GM23248 (cell line): ENCODE measurements at regions not wholly inside any gene's neighbourhood (a gene's known extent, or its start where the extent isn't known, plus 50 kb on each side); places are given as distances from the start of the nearest gene placed in this dataset.
A peak's percentile ranks its signal among the peaks of the same experiment; 100 is the strongest.

Experiments used
- DNase-seq: peaks from one replicate; pipeline ENCODE4 v3.0.0-alpha.2; 2015
- H2AFZ ChIP-seq: fragments of 200-600 bp; sonication (generic); 2 replicates; pipeline ENCODE4 v1.6.1; 2016; ENCODE audit warnings: antibody characterized with exemption
- H3F3A ChIP-seq: fragments of 200-600 bp; sonication (generic); 2 replicates; pipeline ENCODE4 v1.6.1; 2016; ENCODE audit warnings: mild to moderate bottlenecking, antibody characterized with exemption, mixed run types; ENCODE audit not compliant: insufficient read depth
- H3K27ac ChIP-seq: fragments of 200-600 bp; sonication (generic); 2 replicates; pipeline ENCODE4 v1.5.1; 2016; ENCODE audit warnings: mild to moderate bottlenecking
- H3K27me3 ChIP-seq: fragments of 200-600 bp; sonication (generic); replicated peaks from 2 replicates; pipeline ENCODE4 v1.6.1; 2016; ENCODE audit warnings: mild to moderate bottlenecking; ENCODE audit not compliant: insufficient read depth
- H3K36me3 ChIP-seq: fragments of 200-600 bp; sonication (generic); 2 replicates; pipeline ENCODE4 v1.6.1; 2016; ENCODE audit warnings: low read depth, mild to moderate bottlenecking
- H3K4me1 ChIP-seq: fragments of 200-600 bp; sonication (generic); 2 replicates; pipeline ENCODE4 v1.6.1; 2016; ENCODE audit warnings: mild to moderate bottlenecking; ENCODE audit not compliant: insufficient read depth
- H3K4me2 ChIP-seq: fragments of 200-600 bp; sonication (generic); one replicate; pipeline ENCODE4 v1.6.1; 2016; ENCODE audit warnings: mild to moderate bottlenecking; ENCODE audit not compliant: unreplicated experiment
- H3K4me3 ChIP-seq: fragments of 200-600 bp; sonication (generic); 2 replicates; pipeline ENCODE4 v1.5.1; 2016; ENCODE audit warnings: mild to moderate bottlenecking
- H3K79me2 ChIP-seq: fragments of 200-600 bp; sonication (generic); 2 replicates; pipeline ENCODE4 v1.6.1; 2016; ENCODE audit warnings: mild to moderate bottlenecking; ENCODE audit not compliant: insufficient read depth
- H3K9ac ChIP-seq: fragments of 200-600 bp; sonication (generic); 2 replicates; pipeline ENCODE4 v1.6.1; 2016; ENCODE audit warnings: mild to moderate bottlenecking
- H3K9me2 ChIP-seq: fragments of 200-600 bp; sonication (generic); 2 replicates; pipeline ENCODE4 v1.6.1; 2016; ENCODE audit warnings: mixed run types, mild to moderate bottlenecking, moderate library complexity; ENCODE audit not compliant: insufficient read depth
- H3K9me3 ChIP-seq: fragments of 200-600 bp; sonication (generic); one replicate; pipeline ENCODE4 v1.6.1; 2017; ENCODE audit warnings: low read depth
- H4K20me1 ChIP-seq: fragments of 200-600 bp; sonication (generic); 2 replicates; pipeline ENCODE4 v1.6.0; 2016; ENCODE audit not compliant: insufficient read depth
- EZH2 ChIP-seq: fragments of 200-600 bp; sonication (generic); IDR thresholded peaks from 2 replicates; pipeline ENCODE4 v1.6.1; 2018; ENCODE audit warnings: antibody characterized with exemption, mild to moderate bottlenecking; ENCODE audit not compliant: insufficient read depth, poor library complexity, severe bottlenecking
- EZH2phosphoT487 ChIP-seq: fragments of 200-600 bp; sonication (generic); IDR thresholded peaks from 2 replicates; pipeline ENCODE4 v1.6.1; 2018; ENCODE audit warnings: antibody characterized with exemption, moderate library complexity, mild to moderate bottlenecking, low read depth; ENCODE audit not compliant: insufficient read depth
- WGBS, 2 experiments: methylation state at CpG; one replicate each; pipeline ENCODE4 v1.1.6; 2015 to 2017; ENCODE audit warnings: low lambda C conversion rate in 2 of 2, low coverage in 1 of 2; ENCODE audit errors: missing lambda C conversion rate in 2 of 2; 5-methylcytosine and 5-hydroxymethylcytosine counted together
- in situ Hi-C: fragments of 300-500 bp; cut with MboI; formaldehyde crosslinking; loops from 2 replicates; pipeline ENCODE4 v1.15.0; 2020

DNA sequence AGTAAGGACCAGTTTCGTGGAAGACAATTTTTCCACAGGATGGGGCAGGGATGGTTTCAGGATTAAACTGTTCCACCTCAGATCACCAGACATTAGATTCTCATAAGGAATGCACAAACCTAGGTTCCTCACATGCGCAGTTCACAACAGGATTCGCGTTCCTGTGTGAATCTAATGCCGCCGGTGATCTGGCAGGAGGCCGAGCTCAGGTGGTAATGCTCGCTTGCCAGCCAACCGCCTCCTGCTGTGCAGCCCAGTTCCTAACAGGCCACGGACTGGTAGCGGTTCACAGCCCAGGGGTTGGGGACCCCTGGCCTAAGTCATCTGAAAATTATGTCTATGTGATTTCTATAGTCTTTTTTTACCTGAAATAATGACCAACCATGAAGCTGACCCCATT lies 217.5 kb downstream of the TMEM200A start:
- H3K27ac ChIP-seq: no peak overlapping the region
- TF ChIP-seq EZH2phosphoT487 (no peak), EZH2 (no peak)
- no peaks in the 10 kb centered on the region for H3K27me3 ChIP-seq
- in situ Hi-C loops: no loop called here
- H3F3A ChIP-seq: peaks cover 8% of the 10 kb centered on the region; the same call in 1 of the 2 replicates
- no peaks in the 10 kb centered on the region for H3K9me2 ChIP-seq
- whole genome bisulfite sequencing, 2 experiments: 93 to 95% methylated on average over 11 of the region's 11 CpGs
- no peak overlapping the region for H2AFZ ChIP-seq
- H3K36me3 ChIP-seq: no peaks in the 10 kb centered on the region
- no peaks in the 10 kb centered on the region for H4K20me1 ChIP-seq
- DNase-seq: no peak
- H3K4me3 ChIP-seq: no peak overlapping the region
- H3K9me3 ChIP-seq: no peaks in the 10 kb centered on the region
- no peak overlapping the region for H3K4me2 ChIP-seq
- H3K79me2 ChIP-seq: no peaks in the 10 kb centered on the region
- H3K9ac ChIP-seq: no peak overlapping the region
- peaks cover 1% of the 10 kb centered on the region for H3K4me1 ChIP-seq

DNA sequence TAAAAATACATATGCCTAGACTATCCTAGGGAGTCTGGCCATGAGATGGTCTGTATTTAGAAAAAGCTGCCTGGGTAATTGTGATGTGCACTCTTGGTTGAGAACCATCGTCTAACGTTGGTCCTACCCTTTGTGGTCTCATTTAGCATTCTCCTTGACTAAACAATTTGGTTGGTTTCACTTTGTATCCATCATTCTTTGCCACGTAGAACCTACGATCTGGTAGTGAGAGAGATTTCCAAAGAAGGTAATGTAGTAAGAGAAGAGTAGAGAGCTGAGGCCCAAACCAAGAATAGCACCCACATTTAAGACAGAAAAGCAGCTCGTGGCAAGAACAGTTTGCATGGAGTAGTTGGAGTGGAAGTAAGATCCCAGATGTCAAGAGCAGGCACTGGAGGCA lies 219.8 kb downstream of the TMEM200A start:
- Histone ChIP-seq H3K4me3 (no peak overlapping the region), H3K4me2 (no peak overlapping the region), H3K36me3 (no peaks in the 10 kb centered on the region), H2AFZ (no peak overlapping the region), H3K27ac (no peak overlapping the region), H3K27me3 (no peaks in the 10 kb centered on the region), H3K9me2 (no peaks in the 10 kb centered on the region), H3K9ac (no peak overlapping the region), H3K79me2 (no peaks in the 10 kb centered on the region), H3F3A (peaks cover 12% of the 10 kb centered on the region; the same call in 1 of the 2 replicates), H3K9me3 (no peaks in the 10 kb centered on the region), H3K4me1 (peaks cover 12% of the 10 kb centered on the region), H4K20me1 (no peaks in the 10 kb centered on the region)
- DNase-seq: no peak
- WGBS, 2 experiments: 90 to 92% methylated on average over 5 of the region's 5 CpGs
- TF ChIP-seq EZH2phosphoT487 (no peak), EZH2 (no peak)
- in situ Hi-C loops: no loop called here

DNA sequence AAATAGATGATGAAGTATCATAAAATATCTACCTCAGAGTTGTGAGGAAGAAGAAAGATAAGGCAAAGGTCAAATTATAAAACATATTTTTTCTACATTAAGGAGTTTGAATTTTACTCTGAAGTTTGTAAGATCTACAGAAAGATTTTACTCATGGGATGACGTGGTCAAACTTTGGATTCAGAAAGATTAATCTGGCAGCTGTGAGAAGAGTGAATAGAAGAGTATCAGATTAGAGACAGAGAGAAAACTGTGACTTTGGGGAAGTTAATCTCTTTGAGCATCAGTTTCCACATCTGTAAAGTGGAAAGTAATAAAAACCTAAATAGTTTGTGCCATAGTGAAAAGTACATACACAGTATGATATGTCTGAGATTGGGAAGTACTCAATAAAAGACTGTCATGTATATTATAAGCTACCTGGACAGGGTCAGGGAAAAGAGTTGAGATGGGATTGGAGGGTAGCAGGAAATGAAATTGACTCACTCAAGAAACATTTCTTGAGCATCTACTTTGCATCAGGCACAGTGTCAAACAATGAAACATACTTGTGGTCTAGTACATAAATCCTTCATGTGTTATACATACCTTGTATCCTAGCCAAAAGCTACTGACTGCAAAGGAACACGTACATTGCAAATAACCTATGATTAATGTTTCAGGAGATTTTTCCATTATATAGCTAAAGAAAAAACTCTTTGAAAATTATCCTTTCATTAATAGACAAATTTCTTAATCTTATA lies 222.1 kb downstream of the TMEM200A start:
- in situ Hi-C loops: no loop called here
- H3K4me3 ChIP-seq: no peak overlapping the region
- no peaks in the 10 kb centered on the region for H3K36me3 ChIP-seq
- H3K9me2 ChIP-seq: no peaks in the 10 kb centered on the region
- H3K4me1 ChIP-seq: peaks cover 12% of the 10 kb centered on the region
- no peaks in the 10 kb centered on the region for H4K20me1 ChIP-seq
- WGBS, 2 experiments: 51 to 53% methylated on average over 2 of the region's 2 CpGs
- no peak overlapping the region for H3K9ac ChIP-seq
- H3K4me2 ChIP-seq: peak overlapping the region; percentile 45
- TF ChIP-seq EZH2 (no peak), EZH2phosphoT487 (no peak)
- H3K79me2 ChIP-seq: no peaks in the 10 kb centered on the region
- no peak overlapping the region for H3K27ac ChIP-seq
- no peak overlapping the region for H2AFZ ChIP-seq
- peak; percentile 80 for DNase-seq
- H3K9me3 ChIP-seq: no peaks in the 10 kb centered on the region
- H3F3A ChIP-seq: peaks cover 12% of the 10 kb centered on the region; the same call in 1 of the 2 replicates
- H3K27me3 ChIP-seq: no peaks in the 10 kb centered on the region

DNA sequence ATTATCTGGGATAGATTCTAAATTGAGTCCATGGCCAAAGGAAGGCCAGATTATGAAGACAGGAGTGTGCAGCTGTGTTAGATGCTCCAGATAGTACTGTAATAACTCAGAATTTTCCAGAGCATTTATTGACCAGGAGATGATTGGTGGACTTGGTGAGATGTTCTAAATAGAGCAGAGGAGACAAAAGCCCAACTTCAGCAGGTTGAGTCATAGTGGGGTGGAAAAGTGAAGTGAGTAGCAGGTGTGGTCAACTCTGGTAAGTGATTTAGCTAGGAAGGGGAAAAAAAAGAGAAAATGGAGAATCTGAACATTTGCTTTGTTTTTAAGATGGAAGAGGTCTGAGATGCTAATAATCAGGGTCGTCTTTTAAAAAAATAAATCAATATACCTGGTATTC lies 227.4 kb downstream of the TMEM200A start:
- Histone ChIP-seq H3K4me2 (no peak overlapping the region), H3K9me2 (no peaks in the 10 kb centered on the region), H2AFZ (no peak overlapping the region), H3K79me2 (no peaks in the 10 kb centered on the region), H3F3A (peaks cover 4% of the 10 kb centered on the region; the same call in 1 of the 2 replicates), H3K4me1 (peaks cover 19% of the 10 kb centered on the region), H3K9ac (no peak overlapping the region), H3K36me3 (no peaks in the 10 kb centered on the region), H4K20me1 (no peaks in the 10 kb centered on the region), H3K27ac (no peak overlapping the region), H3K4me3 (no peak overlapping the region), H3K9me3 (no peaks in the 10 kb centered on the region), H3K27me3 (no peaks in the 10 kb centered on the region)
- TF ChIP-seq EZH2phosphoT487 (no peak), EZH2 (no peak)
- DNase-seq: no peak
- WGBS, 2 experiments: 70 to 92% methylated on average over 1 of the region's 1 CpG
- in situ Hi-C loops: no loop called here
